SK-N-SH (cell line): ENCODE measurements at regions not wholly inside any gene's neighbourhood (a gene's known extent, or its start where the extent isn't known, plus 50 kb on each side); places are given as distances from the start of the nearest gene placed in this dataset.

Experiments
- JUND ChIP-seq: IDR thresholded peaks from 2 replicates; pipeline ENCODE4 v1.4.0; 2012
- MXI1 ChIP-seq: IDR thresholded peaks from 2 replicates; pipeline ENCODE4 v1.6.1; 2012; ENCODE audit warnings: mild to moderate bottlenecking, low read depth, low read length, improper control_type of control experiment
- NFIC ChIP-seq: IDR thresholded peaks from 2 replicates; pipeline ENCODE4 v1.4.0; 2012; ENCODE audit warnings: borderline replicate concordance
- RAD21 ChIP-seq: IDR thresholded peaks from 2 replicates; pipeline ENCODE4 v1.6.1; 2012; ENCODE audit warnings: mild to moderate bottlenecking, low read length
- YY1 ChIP-seq: IDR thresholded peaks from 2 replicates; pipeline ENCODE4 v1.4.0; 2012; ENCODE audit warnings: low read depth, mild to moderate bottlenecking
- TF ChIP-seq, protein P1 (sequence below): fragments of 200-600 bp; sonication (generic); IDR thresholded peaks from 2 replicates; pipeline ENCODE4 v1.6.1; 2017; ENCODE audit warnings: antibody characterized with exemption, mild to moderate bottlenecking, moderate library complexity

- TF ChIP-seq, protein P1, sequence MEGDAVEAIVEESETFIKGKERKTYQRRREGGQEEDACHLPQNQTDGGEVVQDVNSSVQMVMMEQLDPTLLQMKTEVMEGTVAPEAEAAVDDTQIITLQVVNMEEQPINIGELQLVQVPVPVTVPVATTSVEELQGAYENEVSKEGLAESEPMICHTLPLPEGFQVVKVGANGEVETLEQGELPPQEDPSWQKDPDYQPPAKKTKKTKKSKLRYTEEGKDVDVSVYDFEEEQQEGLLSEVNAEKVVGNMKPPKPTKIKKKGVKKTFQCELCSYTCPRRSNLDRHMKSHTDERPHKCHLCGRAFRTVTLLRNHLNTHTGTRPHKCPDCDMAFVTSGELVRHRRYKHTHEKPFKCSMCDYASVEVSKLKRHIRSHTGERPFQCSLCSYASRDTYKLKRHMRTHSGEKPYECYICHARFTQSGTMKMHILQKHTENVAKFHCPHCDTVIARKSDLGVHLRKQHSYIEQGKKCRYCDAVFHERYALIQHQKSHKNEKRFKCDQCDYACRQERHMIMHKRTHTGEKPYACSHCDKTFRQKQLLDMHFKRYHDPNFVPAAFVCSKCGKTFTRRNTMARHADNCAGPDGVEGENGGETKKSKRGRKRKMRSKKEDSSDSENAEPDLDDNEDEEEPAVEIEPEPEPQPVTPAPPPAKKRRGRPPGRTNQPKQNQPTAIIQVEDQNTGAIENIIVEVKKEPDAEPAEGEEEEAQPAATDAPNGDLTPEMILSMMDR = no peak
- TF ChIP-seq JUND (no peak), YY1 (no peak), MXI1 (no peak), RAD21 (no peak), NFIC (no peak)
Observed at GRCh38 chr6:74964871-74965441, 240.9 kb downstream of the COL12A1 start.
